SU-DHL-6 (cell line): ENCODE measurements at regions not wholly inside any gene's neighbourhood (a gene's known extent, or its start where the extent isn't known, plus 50 kb on each side); places are given as distances from the start of the nearest gene placed in this dataset.

ENCODE experiments used
- EZH2phosphoT487 ChIP-seq: fragments of 200-600 bp; sonication (generic), shearing (Covaris generic); conservative IDR thresholded peaks from 2 replicates; pipeline ENCODE4 v1.6.1; 2018; ENCODE audit warnings: mild to moderate bottlenecking, antibody characterized with exemption, low read length, moderate library complexity, mixed read lengths
- TF ChIP-seq, protein P1 (sequence below): fragments of 200-600 bp; sonication (generic); IDR thresholded peaks from one replicate; pipeline ENCODE4 v1.5.1; 2017; ENCODE audit warnings: antibody characterized with exemption, mild to moderate bottlenecking, low read length, moderate library complexity; ENCODE audit not compliant: insufficient read depth, poor library complexity, severe bottlenecking

DNA sequence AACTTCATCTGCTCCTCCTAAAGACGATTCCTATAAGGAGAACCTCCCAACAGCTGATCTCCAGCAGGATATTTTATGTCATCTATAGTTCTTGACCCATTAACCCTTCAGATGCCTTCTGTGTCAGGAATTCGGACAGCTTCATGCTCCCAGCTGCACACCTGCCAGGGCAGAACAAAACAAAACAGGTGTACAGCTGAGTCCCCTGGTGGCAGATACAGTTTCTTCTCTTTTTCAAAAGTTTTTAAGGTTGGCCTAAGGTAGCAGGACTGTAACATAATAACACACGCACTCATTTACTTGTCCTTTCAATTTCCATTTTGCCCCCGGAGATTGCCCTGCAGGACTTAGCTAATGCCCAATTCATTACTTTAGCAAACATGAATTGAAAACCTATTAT, 218.3 kb downstream of the S1PR1 start:
- TF ChIP-seq, protein P1, sequence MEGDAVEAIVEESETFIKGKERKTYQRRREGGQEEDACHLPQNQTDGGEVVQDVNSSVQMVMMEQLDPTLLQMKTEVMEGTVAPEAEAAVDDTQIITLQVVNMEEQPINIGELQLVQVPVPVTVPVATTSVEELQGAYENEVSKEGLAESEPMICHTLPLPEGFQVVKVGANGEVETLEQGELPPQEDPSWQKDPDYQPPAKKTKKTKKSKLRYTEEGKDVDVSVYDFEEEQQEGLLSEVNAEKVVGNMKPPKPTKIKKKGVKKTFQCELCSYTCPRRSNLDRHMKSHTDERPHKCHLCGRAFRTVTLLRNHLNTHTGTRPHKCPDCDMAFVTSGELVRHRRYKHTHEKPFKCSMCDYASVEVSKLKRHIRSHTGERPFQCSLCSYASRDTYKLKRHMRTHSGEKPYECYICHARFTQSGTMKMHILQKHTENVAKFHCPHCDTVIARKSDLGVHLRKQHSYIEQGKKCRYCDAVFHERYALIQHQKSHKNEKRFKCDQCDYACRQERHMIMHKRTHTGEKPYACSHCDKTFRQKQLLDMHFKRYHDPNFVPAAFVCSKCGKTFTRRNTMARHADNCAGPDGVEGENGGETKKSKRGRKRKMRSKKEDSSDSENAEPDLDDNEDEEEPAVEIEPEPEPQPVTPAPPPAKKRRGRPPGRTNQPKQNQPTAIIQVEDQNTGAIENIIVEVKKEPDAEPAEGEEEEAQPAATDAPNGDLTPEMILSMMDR: no peak
- no peak for TF ChIP-seq EZH2phosphoT487
